VCaP (cell line): ENCODE measurements at regions not wholly inside any gene's neighbourhood (a gene's known extent, or its start where the extent isn't known, plus 50 kb on each side); places are given as distances from the start of the nearest gene placed in this dataset.

Experiments used
- H3K27ac ChIP-seq: fragments of 450-650 bp; 2 replicates; pipeline ENCODE4 v1.5.1; 2017
- TF ChIP-seq, protein P1 (sequence below): fragments of 450-650 bp; conservative IDR thresholded peaks from 2 replicates; pipeline ENCODE4 v1.5.1; 2017; ENCODE audit warnings: mild to moderate bottlenecking, moderate library complexity

DNA sequence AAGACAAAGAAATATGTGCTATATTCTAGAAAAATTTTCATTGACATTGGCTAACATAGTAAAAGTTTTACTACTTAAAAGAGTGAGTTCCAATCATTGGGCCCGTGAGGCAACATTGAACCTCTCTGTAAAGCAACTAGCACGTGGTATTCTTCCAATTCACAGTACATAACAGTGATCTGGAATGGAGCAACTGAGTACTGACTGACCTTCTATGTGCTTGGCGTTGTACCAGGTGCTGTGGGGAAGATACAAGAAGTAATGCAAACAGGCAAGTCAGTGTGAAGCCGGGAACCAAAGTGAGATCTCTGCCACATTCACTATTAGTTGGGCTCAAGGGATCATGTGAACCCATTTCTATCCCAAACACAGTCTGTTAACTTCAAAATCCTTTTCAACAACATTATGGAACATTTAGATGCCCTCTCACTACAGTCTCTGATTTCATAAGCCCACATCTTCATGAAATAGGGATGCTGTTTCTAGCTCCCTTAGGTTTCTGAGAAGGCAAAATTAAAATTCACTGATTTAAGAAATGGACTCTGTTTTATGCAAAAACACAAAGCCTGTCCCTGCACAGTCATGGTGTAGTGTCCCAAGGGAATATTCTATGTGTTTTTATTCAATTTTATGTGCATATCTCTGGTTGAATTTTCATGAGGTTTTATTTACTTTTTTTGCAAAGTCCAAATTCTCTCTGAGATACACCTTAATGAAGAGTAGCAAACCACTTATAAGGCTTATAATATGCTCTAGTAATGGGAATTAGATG, 61.8 kb upstream of the NCAM1 start:
- no peak overlapping the region for H3K27ac ChIP-seq
- TF ChIP-seq, protein P1, sequence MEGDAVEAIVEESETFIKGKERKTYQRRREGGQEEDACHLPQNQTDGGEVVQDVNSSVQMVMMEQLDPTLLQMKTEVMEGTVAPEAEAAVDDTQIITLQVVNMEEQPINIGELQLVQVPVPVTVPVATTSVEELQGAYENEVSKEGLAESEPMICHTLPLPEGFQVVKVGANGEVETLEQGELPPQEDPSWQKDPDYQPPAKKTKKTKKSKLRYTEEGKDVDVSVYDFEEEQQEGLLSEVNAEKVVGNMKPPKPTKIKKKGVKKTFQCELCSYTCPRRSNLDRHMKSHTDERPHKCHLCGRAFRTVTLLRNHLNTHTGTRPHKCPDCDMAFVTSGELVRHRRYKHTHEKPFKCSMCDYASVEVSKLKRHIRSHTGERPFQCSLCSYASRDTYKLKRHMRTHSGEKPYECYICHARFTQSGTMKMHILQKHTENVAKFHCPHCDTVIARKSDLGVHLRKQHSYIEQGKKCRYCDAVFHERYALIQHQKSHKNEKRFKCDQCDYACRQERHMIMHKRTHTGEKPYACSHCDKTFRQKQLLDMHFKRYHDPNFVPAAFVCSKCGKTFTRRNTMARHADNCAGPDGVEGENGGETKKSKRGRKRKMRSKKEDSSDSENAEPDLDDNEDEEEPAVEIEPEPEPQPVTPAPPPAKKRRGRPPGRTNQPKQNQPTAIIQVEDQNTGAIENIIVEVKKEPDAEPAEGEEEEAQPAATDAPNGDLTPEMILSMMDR: no peak

DNA sequence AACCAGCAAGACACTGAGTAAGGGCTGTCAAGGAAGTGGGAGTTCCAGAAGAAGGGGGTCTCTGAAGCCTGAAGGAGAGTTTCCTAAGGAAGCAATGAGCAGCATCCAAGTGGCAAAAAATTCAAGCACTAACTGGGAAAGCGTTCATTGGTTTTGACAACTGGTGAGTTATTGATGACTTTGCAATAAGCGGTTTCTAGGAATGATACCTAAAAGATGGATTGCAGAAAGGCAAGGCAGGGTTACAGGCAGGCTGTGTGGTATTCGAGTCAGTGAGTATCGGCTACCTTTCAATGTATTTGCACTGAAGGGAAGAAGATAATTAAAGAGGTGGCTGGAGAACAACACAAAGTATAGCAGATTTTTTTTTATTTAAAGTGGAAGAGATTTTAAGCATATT, 59.3 kb upstream of the NCAM1 start:
- TF ChIP-seq, protein P1: no peak
- no peak overlapping the region for H3K27ac ChIP-seq

DNA sequence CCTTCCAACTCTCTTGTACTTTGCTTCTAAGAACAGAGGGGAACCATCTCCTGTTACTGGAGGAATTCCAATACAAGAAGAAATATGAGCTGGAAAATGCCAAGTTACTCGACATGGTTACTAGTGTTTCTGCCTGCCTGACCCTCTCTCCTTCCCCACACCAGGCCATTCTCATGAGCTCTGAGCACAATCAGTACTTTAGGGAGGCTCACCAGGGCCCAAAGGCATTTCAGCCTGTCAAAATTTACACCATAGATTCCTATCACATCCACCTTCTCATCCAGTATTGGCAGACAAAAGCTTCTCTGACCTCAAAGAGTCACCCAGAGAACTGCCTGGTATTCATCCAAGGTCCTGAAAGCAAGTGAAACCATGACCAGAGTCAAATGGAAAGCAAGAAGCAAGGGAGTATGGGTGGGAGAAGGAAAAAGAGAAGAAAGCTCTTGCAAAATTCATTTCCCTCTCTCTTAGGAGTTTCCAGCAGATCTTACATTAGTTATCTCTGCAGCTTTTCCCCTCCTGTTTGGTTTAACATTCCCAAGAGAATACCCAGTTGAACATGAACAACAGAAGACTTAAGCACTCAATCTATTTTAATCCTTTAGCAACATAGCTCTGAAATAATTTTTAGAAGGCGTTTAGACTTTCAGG, 58.7 kb upstream of the NCAM1 start:
- no peak overlapping the region for H3K27ac ChIP-seq
- TF ChIP-seq, protein P1: no peak

DNA sequence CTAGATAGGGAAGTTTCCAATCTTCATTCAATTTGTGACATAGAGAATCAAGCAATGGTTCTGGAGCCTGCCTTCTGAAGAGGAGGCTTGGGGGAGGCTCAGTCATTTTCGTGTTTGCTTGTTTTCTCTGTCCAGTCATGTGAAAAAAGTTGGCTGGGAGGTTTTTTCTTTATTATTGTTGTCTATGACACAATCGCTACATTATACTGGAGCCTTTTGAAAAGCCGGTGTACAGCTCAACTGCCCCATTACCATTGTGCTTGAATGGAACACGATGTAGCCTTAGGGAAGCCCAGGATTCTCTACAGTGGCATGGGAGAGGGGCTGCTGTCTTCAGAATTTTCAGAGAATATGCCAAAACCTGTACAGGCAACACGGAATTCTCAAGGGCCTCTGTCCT, 57.9 kb upstream of the NCAM1 start:
- no peak overlapping the region for H3K27ac ChIP-seq
- TF ChIP-seq, protein P1: no peak

DNA sequence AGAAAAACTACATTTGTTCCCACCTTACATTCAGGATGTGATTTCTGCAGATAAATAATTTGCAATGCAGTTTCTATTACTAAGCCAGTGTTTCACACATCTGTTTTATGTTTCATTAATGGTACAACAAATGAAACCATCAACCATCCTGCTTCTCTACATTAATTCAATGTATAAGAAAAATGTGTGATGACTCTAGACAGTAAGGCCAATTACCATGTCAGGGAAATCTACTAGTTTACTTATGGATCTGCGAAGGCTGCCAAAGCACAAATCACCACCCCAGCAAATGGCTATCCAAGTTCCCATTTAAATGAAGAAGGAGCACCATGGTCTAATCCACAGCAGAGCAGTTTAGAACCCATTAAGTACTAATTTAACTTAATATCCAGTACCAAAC, 50.1 kb upstream of the NCAM1 start:
- no peak overlapping the region for H3K27ac ChIP-seq
- TF ChIP-seq, protein P1: no peak
